OCI-LY3 (cell line): ENCODE measurements at regions not wholly inside any gene's neighbourhood (a gene's known extent, or its start where the extent isn't known, plus 50 kb on each side); places are given as distances from the start of the nearest gene placed in this dataset.

Source experiments
- CTCF ChIP-seq: fragments of 200-600, 300-600 bp; sonication (generic); IDR thresholded peaks from 2 replicates; pipeline ENCODE4 v1.5.1; 2014; ENCODE audit warnings: antibody characterized with exemption, low read length, low read depth
- EZH2phosphoT487 ChIP-seq: fragments of 200-600 bp; shearing (Covaris generic); IDR thresholded peaks from 2 replicates; pipeline ENCODE4 v1.6.1; 2018; ENCODE audit warnings: antibody characterized with exemption, mixed run types, low read depth

- TF ChIP-seq CTCF (no peak), EZH2phosphoT487 (no peak)
Measured at GRCh38 chr3:194756791-194757325, 71.2 kb downstream of the FAM43A start.
